SK-N-SH (cell line): ENCODE measurements at regions not wholly inside any gene's neighbourhood (a gene's known extent, or its start where the extent isn't known, plus 50 kb on each side); places are given as distances from the start of the nearest gene placed in this dataset.

Source experiments
- CTCF ChIA-PET: fragments of 300-600, 350-600 bp; formaldehyde crosslinking; extraction: SDS; loops from one replicate; lab custom pipeline; 2021; lab: Yijun Ruan, JAX
- POLR2A ChIA-PET: fragments of 350-600 bp; sonication (Branson Sonifier 250); formaldehyde crosslinking; extraction: SDS; loops from one replicate; lab custom pipeline; 2020; ENCODE audit warnings: antibody characterized with exemption, inconsistent platforms; lab: Yijun Ruan, JAX
- DNase-seq: peaks from one replicate; pipeline ENCODE4 v3.0.0; 2012
- H2AFZ ChIP-seq: fragments of 200-600 bp; sonication (generic); 2 replicates; pipeline ENCODE4 v1.8.1; 2016; ENCODE audit warnings: antibody characterized with exemption, mild to moderate bottlenecking, low read depth
- H3F3A ChIP-seq: fragments of 200-600 bp; sonication (generic); replicated peaks from 2 replicates; pipeline ENCODE3; 2016; ENCODE audit warnings: antibody characterized with exemption, mild to moderate bottlenecking; ENCODE audit not compliant: insufficient read depth
- H3K27ac ChIP-seq, 2 experiments: fragments of 200-500 bp in 1 of 2; fragments of 200-600 bp in 1 of 2; sonication (Bioruptor generic) in 1 of 2; sonication (generic), shearing (Covaris generic) in 1 of 2; 2 replicates each; pipeline versions ENCODE4 v1.5.1 to v1.6.1; 2014 to 2016; ENCODE audit warnings: low read depth in 2 of 2, inconsistent platforms in 1 of 2, low read length in 1 of 2, mild to moderate bottlenecking in 1 of 2, mixed read lengths in 1 of 2
- H3K27me3 ChIP-seq: fragments of 200-600 bp; sonication (generic), shearing (Covaris generic); 2 replicates; pipeline ENCODE4 v1.6.1; 2016; ENCODE audit warnings: mixed run types; ENCODE audit not compliant: insufficient read depth
- H3K36me3 ChIP-seq, 2 experiments: fragments of 200-500 bp in 1 of 2; fragments of 200-600 bp in 1 of 2; sonication (Bioruptor generic) in 1 of 2; sonication (generic) in 1 of 2; replicated peaks in 1 of 2; 2 replicates each; pipeline versions ENCODE3 to v1.5.1; 2014 to 2016; ENCODE audit warnings: low read length in 1 of 2, mild to moderate bottlenecking in 1 of 2; ENCODE audit not compliant: insufficient read depth in 2 of 2, control insufficient read depth in 1 of 2
- H3K4me1 ChIP-seq, 2 experiments: fragments of 200-500 bp in 1 of 2; fragments of 200-600 bp in 1 of 2; sonication (Bioruptor generic) in 1 of 2; sonication (generic), shearing (Covaris generic) in 1 of 2; 2 replicates each; pipeline versions ENCODE4 v1.5.1 to v1.6.1; 2014 to 2016; ENCODE audit warnings: low read depth in 1 of 2, low read length in 1 of 2, mixed run types in 1 of 2; ENCODE audit not compliant: insufficient read depth in 2 of 2, control insufficient read depth in 1 of 2
- H3K4me2 ChIP-seq: fragments of 200-600 bp; sonication (generic), shearing (Covaris generic); 2 replicates; pipeline ENCODE4 v1.6.1; 2017; ENCODE audit warnings: mixed run types
- H3K4me3 ChIP-seq, 2 experiments: fragments of 200-500 bp in 1 of 2; fragments of 200-600 bp in 1 of 2; sonication (Bioruptor generic) in 1 of 2; sonication (generic), shearing (Covaris generic) in 1 of 2; 2 replicates each; pipeline versions ENCODE4 v1.5.1 to v1.8.1; 2014 to 2016; ENCODE audit warnings: low read depth in 2 of 2, inconsistent platforms in 1 of 2, low read length in 1 of 2, mild to moderate bottlenecking in 1 of 2, mixed read lengths in 1 of 2, moderate library complexity in 1 of 2
- H3K79me2 ChIP-seq: fragments of 200-600 bp; sonication (generic); 2 replicates; pipeline ENCODE4 v1.8.1; 2017; ENCODE audit warnings: mild to moderate bottlenecking; ENCODE audit not compliant: insufficient read depth
- H3K9ac ChIP-seq: fragments of 200-600 bp; sonication (generic); 2 replicates; pipeline ENCODE4 v1.6.1; 2017; ENCODE audit warnings: mixed run types
- H3K9me2 ChIP-seq: fragments of 200-600 bp; sonication (generic); 2 replicates; pipeline ENCODE4 v1.6.1; 2017; ENCODE audit warnings: mixed run types
- H3K9me3 ChIP-seq: fragments of 200-600 bp; sonication (generic); 2 replicates; pipeline ENCODE4 v1.6.1; 2017; ENCODE audit warnings: mixed run types, mild to moderate bottlenecking, moderate library complexity
- H4K20me1 ChIP-seq: fragments of 200-600 bp; sonication (generic); 2 replicates; pipeline ENCODE4 v1.6.1; 2017; ENCODE audit warnings: mild to moderate bottlenecking, mixed run types; ENCODE audit not compliant: insufficient read depth
- EP300 ChIP-seq, 2 experiments: IDR thresholded peaks; 2 replicates each; pipeline versions ENCODE4 v1.4.0 to v1.6.1; 2012; ENCODE audit warnings: borderline replicate concordance in 1 of 2, low read depth in 1 of 2, low read length in 1 of 2
- EZH2phosphoT487 ChIP-seq: fragments of 200-600 bp; sonication (generic); IDR thresholded peaks from 2 replicates; pipeline ENCODE4 v1.6.1; 2017; ENCODE audit warnings: low read depth, mixed run types, mild to moderate bottlenecking, antibody characterized with exemption, moderate library complexity, borderline replicate concordance
- FOSL2 ChIP-seq: IDR thresholded peaks from 2 replicates; pipeline ENCODE4 v1.4.0; 2012; ENCODE audit warnings: low read depth, mild to moderate bottlenecking, moderate library complexity, borderline replicate concordance
- FOXJ3 ChIP-seq: sonication (generic); formaldehyde crosslinking; IDR thresholded peaks from 2 replicates; pipeline ENCODE4 v1.5.1; 2020; ENCODE audit warnings: mild to moderate bottlenecking, missing genetic modification reagents
- FOXM1 ChIP-seq: IDR thresholded peaks from 2 replicates; pipeline ENCODE4 v1.4.0; 2012; ENCODE audit warnings: low read depth, mild to moderate bottlenecking
- JUND ChIP-seq: IDR thresholded peaks from 2 replicates; pipeline ENCODE4 v1.4.0; 2012
- MEF2A ChIP-seq: IDR thresholded peaks from 2 replicates; pipeline ENCODE4 v1.4.0; 2012; ENCODE audit warnings: low read depth, borderline replicate concordance
- MXI1 ChIP-seq: IDR thresholded peaks from 2 replicates; pipeline ENCODE4 v1.6.1; 2012; ENCODE audit warnings: mild to moderate bottlenecking, low read depth, low read length, improper control_type of control experiment
- NFIC ChIP-seq: IDR thresholded peaks from 2 replicates; pipeline ENCODE4 v1.4.0; 2012; ENCODE audit warnings: borderline replicate concordance
- NRF1 ChIP-seq: IDR thresholded peaks from 2 replicates; pipeline ENCODE4 v1.6.1; 2012; ENCODE audit warnings: low read depth, mild to moderate bottlenecking, low read length
- RCOR1 ChIP-seq: fragments of 150-350 bp; IDR thresholded peaks from 2 replicates; pipeline ENCODE4 v1.6.1; 2017; ENCODE audit warnings: antibody characterized with exemption, low read length
- REST ChIP-seq: IDR thresholded peaks from 2 replicates; pipeline ENCODE4 v1.6.1; 2012; ENCODE audit warnings: mild to moderate bottlenecking, low read depth, low read length, moderate library complexity
- RXRA ChIP-seq: IDR thresholded peaks from 2 replicates; pipeline ENCODE4 v1.4.0; 2012; ENCODE audit warnings: low read depth, mild to moderate bottlenecking, borderline replicate concordance
- SIN3A ChIP-seq: IDR thresholded peaks from 2 replicates; pipeline ENCODE4 v1.6.1; 2012; ENCODE audit warnings: low read depth, mild to moderate bottlenecking, low read length, moderate library complexity, borderline replicate concordance
- SMC3 ChIP-seq: IDR thresholded peaks from 2 replicates; pipeline ENCODE4 v1.6.1; 2012; ENCODE audit warnings: low read depth, low read length, improper control_type of control experiment
- TAF1 ChIP-seq: IDR thresholded peaks from 2 replicates; pipeline ENCODE4 v1.6.1; 2012; ENCODE audit warnings: low read depth, mild to moderate bottlenecking, low read length, moderate library complexity, borderline replicate concordance
- YY1 ChIP-seq: IDR thresholded peaks from 2 replicates; pipeline ENCODE4 v1.4.0; 2012; ENCODE audit warnings: low read depth, mild to moderate bottlenecking
- WGBS: methylation state at CpG from one replicate; pipeline ENCODE4 v1.1.6; 2017; ENCODE audit warnings: low lambda C conversion rate; 5-methylcytosine and 5-hydroxymethylcytosine counted together
- TF ChIP-seq, protein P1 (sequence below): fragments of 200-600 bp; sonication (generic); IDR thresholded peaks from 2 replicates; pipeline ENCODE4 v1.6.1; 2017; ENCODE audit warnings: antibody characterized with exemption, mild to moderate bottlenecking, moderate library complexity
- TF ChIP-seq, protein P2 (sequence below): IDR thresholded peaks from 2 replicates; pipeline ENCODE4 v1.4.0; 2012; ENCODE audit warnings: low read depth, borderline replicate concordance
- TF ChIP-seq, protein P3 (sequence below): IDR thresholded peaks from 2 replicates; pipeline ENCODE4 v1.4.0; 2012; ENCODE audit warnings: low read depth

DNA sequence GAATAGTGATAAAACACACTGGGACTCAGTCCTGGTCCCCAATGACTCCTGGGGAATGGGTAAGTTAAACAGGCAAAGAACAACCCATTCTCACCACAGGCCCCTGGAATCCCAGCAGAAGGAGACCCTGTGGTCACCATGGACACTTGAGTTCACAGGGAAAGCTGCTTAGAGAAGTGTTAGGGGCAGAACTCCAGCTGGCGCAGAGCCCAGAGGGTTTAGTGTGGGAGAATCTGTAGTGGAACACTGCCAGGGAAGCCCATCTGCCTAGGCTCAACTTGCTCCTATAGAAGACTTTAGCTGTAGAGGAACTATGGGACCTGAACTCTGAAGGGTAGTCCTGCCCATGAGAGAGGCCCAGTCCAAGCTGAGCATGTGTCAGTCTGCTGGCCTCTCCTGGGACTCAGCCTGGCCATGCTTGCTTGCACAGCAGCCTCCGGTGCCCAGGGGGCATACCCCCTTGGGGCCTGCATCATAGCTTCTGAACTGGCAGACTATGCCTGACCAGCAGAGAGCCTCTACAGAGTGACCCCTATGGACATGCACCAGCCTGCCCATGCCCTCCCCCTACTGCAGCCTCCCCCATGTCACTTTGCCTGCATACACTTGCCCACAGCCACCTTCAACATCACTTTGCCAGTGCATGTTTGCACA lies 343.5 kb downstream of the IDS start:
- ChIA-PET POLR2A (no interaction called here), CTCF (no interaction called here)
- Histone ChIP-seq H3K4me1 (no peaks in the 10 kb centered on the region), H3K79me2 (no peaks in the 10 kb centered on the region), H3K9ac (no peak overlapping the region), H3K27me3 (no peaks in the 10 kb centered on the region), H3F3A (no peaks in the 10 kb centered on the region), H3K4me2 (no peak overlapping the region), H3K9me3 (no peaks in the 10 kb centered on the region), H3K4me3 (no peak overlapping the region), H2AFZ (no peak overlapping the region), H3K27ac (no peak overlapping the region), H3K9me2 (no peaks in the 10 kb centered on the region), H4K20me1 (no peaks in the 10 kb centered on the region), H3K36me3 (no peaks in the 10 kb centered on the region)
- TF ChIP-seq NRF1 = no peak
- TF ChIP-seq FOSL2 = no peak
- no peak for TF ChIP-seq FOXJ3 (CRISPR knock-in tag)
- TF ChIP-seq SMC3 = no peak
- no peak for TF ChIP-seq MEF2A
- TF ChIP-seq SIN3A = no peak
- TF ChIP-seq EZH2phosphoT487 = no peak
- TF ChIP-seq, protein P1, sequence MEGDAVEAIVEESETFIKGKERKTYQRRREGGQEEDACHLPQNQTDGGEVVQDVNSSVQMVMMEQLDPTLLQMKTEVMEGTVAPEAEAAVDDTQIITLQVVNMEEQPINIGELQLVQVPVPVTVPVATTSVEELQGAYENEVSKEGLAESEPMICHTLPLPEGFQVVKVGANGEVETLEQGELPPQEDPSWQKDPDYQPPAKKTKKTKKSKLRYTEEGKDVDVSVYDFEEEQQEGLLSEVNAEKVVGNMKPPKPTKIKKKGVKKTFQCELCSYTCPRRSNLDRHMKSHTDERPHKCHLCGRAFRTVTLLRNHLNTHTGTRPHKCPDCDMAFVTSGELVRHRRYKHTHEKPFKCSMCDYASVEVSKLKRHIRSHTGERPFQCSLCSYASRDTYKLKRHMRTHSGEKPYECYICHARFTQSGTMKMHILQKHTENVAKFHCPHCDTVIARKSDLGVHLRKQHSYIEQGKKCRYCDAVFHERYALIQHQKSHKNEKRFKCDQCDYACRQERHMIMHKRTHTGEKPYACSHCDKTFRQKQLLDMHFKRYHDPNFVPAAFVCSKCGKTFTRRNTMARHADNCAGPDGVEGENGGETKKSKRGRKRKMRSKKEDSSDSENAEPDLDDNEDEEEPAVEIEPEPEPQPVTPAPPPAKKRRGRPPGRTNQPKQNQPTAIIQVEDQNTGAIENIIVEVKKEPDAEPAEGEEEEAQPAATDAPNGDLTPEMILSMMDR = no peak
- TF ChIP-seq YY1 = no peak
- no peak for TF ChIP-seq JUND
- no peak for TF ChIP-seq NFIC
- no peak for TF ChIP-seq EP300 (IDR thresholded peaks at IDR 0.05; ENCODE audit: borderline replicate concordance in 1 of 2, low read depth in 1 of 2, low read length in 1 of 2)
- no peak for TF ChIP-seq RXRA
- TF ChIP-seq MXI1 = no peak
- no peak for TF ChIP-seq REST
- TF ChIP-seq, protein P2, sequence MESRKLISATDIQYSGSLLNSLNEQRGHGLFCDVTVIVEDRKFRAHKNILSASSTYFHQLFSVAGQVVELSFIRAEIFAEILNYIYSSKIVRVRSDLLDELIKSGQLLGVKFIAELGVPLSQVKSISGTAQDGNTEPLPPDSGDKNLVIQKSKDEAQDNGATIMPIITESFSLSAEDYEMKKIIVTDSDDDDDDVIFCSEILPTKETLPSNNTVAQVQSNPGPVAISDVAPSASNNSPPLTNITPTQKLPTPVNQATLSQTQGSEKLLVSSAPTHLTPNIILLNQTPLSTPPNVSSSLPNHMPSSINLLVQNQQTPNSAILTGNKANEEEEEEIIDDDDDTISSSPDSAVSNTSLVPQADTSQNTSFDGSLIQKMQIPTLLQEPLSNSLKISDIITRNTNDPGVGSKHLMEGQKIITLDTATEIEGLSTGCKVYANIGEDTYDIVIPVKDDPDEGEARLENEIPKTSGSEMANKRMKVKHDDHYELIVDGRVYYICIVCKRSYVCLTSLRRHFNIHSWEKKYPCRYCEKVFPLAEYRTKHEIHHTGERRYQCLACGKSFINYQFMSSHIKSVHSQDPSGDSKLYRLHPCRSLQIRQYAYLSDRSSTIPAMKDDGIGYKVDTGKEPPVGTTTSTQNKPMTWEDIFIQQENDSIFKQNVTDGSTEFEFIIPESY = no peak
- TF ChIP-seq, protein P3, sequence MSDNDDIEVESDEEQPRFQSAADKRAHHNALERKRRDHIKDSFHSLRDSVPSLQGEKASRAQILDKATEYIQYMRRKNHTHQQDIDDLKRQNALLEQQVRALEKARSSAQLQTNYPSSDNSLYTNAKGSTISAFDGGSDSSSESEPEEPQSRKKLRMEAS = no peak
- TF ChIP-seq FOXM1 = no peak
- TF ChIP-seq TAF1 = no peak
- no peak for TF ChIP-seq RCOR1
- DNase-seq = no peak
- WGBS = 6% methylated on average over 1 of the region's 2 CpGs
